Mesendoderm (in vitro differentiated cells): ENCODE measurements at regions not wholly inside any gene's neighbourhood (a gene's known extent, or its start where the extent isn't known, plus 50 kb on each side); places are given as distances from the start of the nearest gene placed in this dataset.

Experiments
- DNase-seq: peaks from one replicate; pipeline ENCODE4 v3.0.0; 2013
- H2AK5ac ChIP-seq: 2 replicates; pipeline ENCODE4 v1.6.1; 2013; ENCODE audit warnings: low read length, inconsistent platforms
- H2BK120ac ChIP-seq: 2 replicates; pipeline ENCODE4 v1.6.1; 2013; ENCODE audit warnings: low read depth, mild to moderate bottlenecking, low read length, moderate library complexity, mixed read lengths
- H2BK15ac ChIP-seq: replicated peaks from 2 replicates; pipeline ENCODE4 v1.6.1; 2013; ENCODE audit warnings: low read depth, mild to moderate bottlenecking, moderate library complexity
- H2BK5ac ChIP-seq: 2 replicates; pipeline ENCODE4 v1.6.1; 2013; ENCODE audit warnings: low read length, inconsistent platforms
- H3K18ac ChIP-seq: 2 replicates; pipeline ENCODE4 v1.6.1; 2013; ENCODE audit warnings: mild to moderate bottlenecking, low read length, mixed read lengths
- H3K23ac ChIP-seq: one replicate; pipeline ENCODE4 v1.6.1; 2013; ENCODE audit warnings: low read length
- H3K27ac ChIP-seq: 2 replicates; pipeline ENCODE4 v1.5.1; 2013; ENCODE audit warnings: low read depth, mild to moderate bottlenecking, inconsistent platforms, low read length, moderate library complexity
- H3K27me3 ChIP-seq: 2 replicates; pipeline ENCODE4 v1.6.1; 2013; ENCODE audit warnings: low read length, control low read depth, mild to moderate bottlenecking, inconsistent platforms; ENCODE audit not compliant: insufficient read depth, poor library complexity
- H3K36me3 ChIP-seq: 2 replicates; pipeline ENCODE4 v1.6.1; 2013; ENCODE audit warnings: low read length, inconsistent platforms; ENCODE audit not compliant: control insufficient read depth, insufficient read depth
- H3K4ac ChIP-seq: one replicate; pipeline ENCODE4 v1.6.1; 2013; ENCODE audit warnings: low read depth, mild to moderate bottlenecking, low read length, moderate library complexity
- H3K4me1 ChIP-seq: 2 replicates; pipeline ENCODE4 v1.6.1; 2013; ENCODE audit warnings: low read depth, low read length, inconsistent platforms; ENCODE audit not compliant: control insufficient read depth
- H3K4me2 ChIP-seq: 2 replicates; pipeline ENCODE4 v1.6.1; 2013; ENCODE audit warnings: low read length
- H3K4me3 ChIP-seq: 2 replicates; pipeline ENCODE4 v1.5.1; 2013; ENCODE audit warnings: mild to moderate bottlenecking, low read length
- H3K56ac ChIP-seq: one replicate; pipeline ENCODE4 v1.6.1; 2013; ENCODE audit warnings: low read length
- H3K79me1 ChIP-seq: 2 replicates; pipeline ENCODE4 v1.6.1; 2013; ENCODE audit warnings: low read length, inconsistent platforms
- H3K79me2 ChIP-seq: 2 replicates; pipeline ENCODE4 v1.6.1; 2013; ENCODE audit warnings: mild to moderate bottlenecking, low read length; ENCODE audit not compliant: control insufficient read depth, insufficient read depth
- H3K9ac ChIP-seq: 2 replicates; pipeline ENCODE4 v1.6.1; 2013; ENCODE audit warnings: low read length, inconsistent platforms
- H4K5ac ChIP-seq: one replicate; pipeline ENCODE4 v1.6.1; 2013; ENCODE audit warnings: low read length
- H4K8ac ChIP-seq: one replicate; pipeline ENCODE4 v1.6.1; 2013; ENCODE audit warnings: low read depth, mild to moderate bottlenecking, control low read depth, low read length, moderate library complexity
- WGBS: extraction: QIAGEN DNeasy Blood & Tissue Kit; methylation state at CpG from one replicate; pipeline ENCODE4 v1.1.7; 2013; ENCODE audit warnings: low lambda C conversion rate, missing lambda C conversion rate; ENCODE audit not compliant: insufficient coverage; ENCODE audit errors: extremely low coverage; 5-methylcytosine and 5-hydroxymethylcytosine counted together

GRCh38 chr6:82767447-82767846 is 298.2 kb downstream of the UBE3D start:
- Histone ChIP-seq H2AK5ac (no peak overlapping the region), H2BK5ac (no peak overlapping the region), H4K8ac (no peak overlapping the region), H3K79me1 (no peaks in the 10 kb centered on the region), H3K4me1 (no peaks in the 10 kb centered on the region), H3K4me2 (no peak overlapping the region), H3K23ac (no peak overlapping the region), H3K4ac (no peak overlapping the region), H4K5ac (no peak overlapping the region), H3K36me3 (no peaks in the 10 kb centered on the region), H2BK120ac (no peak overlapping the region), H3K56ac (no peak overlapping the region), H3K79me2 (no peaks in the 10 kb centered on the region), H3K4me3 (no peak overlapping the region), H3K9ac (no peak overlapping the region), H3K18ac (no peak overlapping the region), H3K27ac (no peak overlapping the region), H2BK15ac (no peak overlapping the region), H3K27me3 (no peaks in the 10 kb centered on the region)
- no peak for DNase-seq
- no CpG with 5 or more reads among the region's 4 CpGs for WGBS

GRCh38 chr6:82772851-82773717 is 292.6 kb downstream of the UBE3D start:
- no peak for DNase-seq
- H3K36me3 ChIP-seq: no peaks in the 10 kb centered on the region
- H3K23ac ChIP-seq: no peak overlapping the region
- H2BK120ac ChIP-seq: no peak overlapping the region
- no peaks in the 10 kb centered on the region for H3K4me1 ChIP-seq
- H3K9ac ChIP-seq: no peak overlapping the region
- H2BK15ac ChIP-seq: no peak overlapping the region
- no CpG with 5 or more reads among the region's 5 CpGs for WGBS
- no peak overlapping the region for H4K5ac ChIP-seq
- H3K27ac ChIP-seq: no peak overlapping the region
- no peaks in the 10 kb centered on the region for H3K27me3 ChIP-seq
- H3K79me2 ChIP-seq: no peaks in the 10 kb centered on the region
- H3K4me3 ChIP-seq: no peak overlapping the region
- H3K56ac ChIP-seq: no peak overlapping the region
- no peak overlapping the region for H4K8ac ChIP-seq
- no peak overlapping the region for H3K4ac ChIP-seq
- H2BK5ac ChIP-seq: no peak overlapping the region
- H3K79me1 ChIP-seq: no peaks in the 10 kb centered on the region
- no peak overlapping the region for H3K4me2 ChIP-seq
- no peak overlapping the region for H3K18ac ChIP-seq
- H2AK5ac ChIP-seq: no peak overlapping the region

- Histone ChIP-seq H3K56ac (no peak overlapping the region), H3K4me3 (no peak overlapping the region), H4K8ac (no peak overlapping the region), H3K4me1 (no peaks in the 10 kb centered on the region), H2BK5ac (no peak overlapping the region), H3K18ac (no peak overlapping the region), H2BK15ac (no peak overlapping the region), H3K36me3 (no peaks in the 10 kb centered on the region), H2BK120ac (no peak overlapping the region), H3K4me2 (no peak overlapping the region), H3K27ac (no peak overlapping the region), H3K79me2 (no peaks in the 10 kb centered on the region), H3K9ac (no peak overlapping the region), H3K27me3 (no peaks in the 10 kb centered on the region), H3K23ac (no peak overlapping the region), H2AK5ac (no peak overlapping the region), H3K79me1 (no peaks in the 10 kb centered on the region), H3K4ac (no peak overlapping the region), H4K5ac (no peak overlapping the region)
- no peak for DNase-seq
- no CpG with 5 or more reads among the region's 1 CpG for WGBS
Measured at GRCh38 chr6:82775361-82775760, 290.3 kb downstream of the UBE3D start.

GRCh38 chr6:82775981-82776380 is 289.7 kb downstream of the UBE3D start:
- Histone ChIP-seq H2BK120ac (no peak overlapping the region), H3K18ac (no peak overlapping the region), H2AK5ac (no peak overlapping the region), H3K4me2 (no peak overlapping the region), H3K9ac (no peak overlapping the region), H3K4me3 (no peak overlapping the region), H4K8ac (no peak overlapping the region), H3K27ac (no peak overlapping the region), H3K23ac (no peak overlapping the region), H3K4me1 (no peaks in the 10 kb centered on the region), H2BK5ac (no peak overlapping the region), H3K4ac (no peak overlapping the region), H2BK15ac (no peak overlapping the region), H3K27me3 (no peaks in the 10 kb centered on the region), H3K56ac (no peak overlapping the region), H3K36me3 (no peaks in the 10 kb centered on the region), H3K79me2 (no peaks in the 10 kb centered on the region), H4K5ac (no peak overlapping the region), H3K79me1 (no peaks in the 10 kb centered on the region)
- DNase-seq: no peak
- no CpG with 5 or more reads among the region's 1 CpG for WGBS

GRCh38 chr6:82779041-82779440 is 286.6 kb downstream of the UBE3D start:
- H3K27ac ChIP-seq: no peak overlapping the region
- H3K27me3 ChIP-seq: no peaks in the 10 kb centered on the region
- no peak overlapping the region for H3K23ac ChIP-seq
- no peak overlapping the region for H2BK15ac ChIP-seq
- no peak overlapping the region for H3K4me3 ChIP-seq
- H3K79me1 ChIP-seq: no peaks in the 10 kb centered on the region
- H3K9ac ChIP-seq: no peak overlapping the region
- H3K4me2 ChIP-seq: no peak overlapping the region
- H2BK120ac ChIP-seq: no peak overlapping the region
- DNase-seq: no peak
- no peaks in the 10 kb centered on the region for H3K4me1 ChIP-seq
- no peak overlapping the region for H2AK5ac ChIP-seq
- H4K8ac ChIP-seq: no peak overlapping the region
- no CpG with 5 or more reads among the region's 3 CpGs for WGBS
- H2BK5ac ChIP-seq: no peak overlapping the region
- no peaks in the 10 kb centered on the region for H3K79me2 ChIP-seq
- H3K36me3 ChIP-seq: no peaks in the 10 kb centered on the region
- H3K56ac ChIP-seq: no peak overlapping the region
- H3K4ac ChIP-seq: no peak overlapping the region
- no peak overlapping the region for H4K5ac ChIP-seq
- H3K18ac ChIP-seq: no peak overlapping the region

GRCh38 chr6:82780334-82780733 is 285.3 kb downstream of the UBE3D start:
- Histone ChIP-seq H3K9ac (no peak overlapping the region), H4K5ac (no peak overlapping the region), H2AK5ac (no peak overlapping the region), H3K27ac (no peak overlapping the region), H3K18ac (no peak overlapping the region), H3K4me3 (no peak overlapping the region), H3K4me2 (no peak overlapping the region), H3K27me3 (no peaks in the 10 kb centered on the region), H3K56ac (no peak overlapping the region), H3K79me1 (no peaks in the 10 kb centered on the region), H3K79me2 (no peaks in the 10 kb centered on the region), H3K4me1 (no peaks in the 10 kb centered on the region), H2BK120ac (no peak overlapping the region), H3K4ac (no peak overlapping the region), H3K36me3 (no peaks in the 10 kb centered on the region), H2BK15ac (no peak overlapping the region), H4K8ac (no peak overlapping the region), H3K23ac (no peak overlapping the region), H2BK5ac (no peak overlapping the region)
- no CpG with 5 or more reads among the region's 1 CpG for WGBS
- DNase-seq: no peak
